ENCODE measurements at regions not wholly inside any gene's neighbourhood (a gene's known extent, or its start where the extent isn't known, plus 50 kb on each side); places are given as distances from the start of the nearest gene placed in this dataset.

DNA sequence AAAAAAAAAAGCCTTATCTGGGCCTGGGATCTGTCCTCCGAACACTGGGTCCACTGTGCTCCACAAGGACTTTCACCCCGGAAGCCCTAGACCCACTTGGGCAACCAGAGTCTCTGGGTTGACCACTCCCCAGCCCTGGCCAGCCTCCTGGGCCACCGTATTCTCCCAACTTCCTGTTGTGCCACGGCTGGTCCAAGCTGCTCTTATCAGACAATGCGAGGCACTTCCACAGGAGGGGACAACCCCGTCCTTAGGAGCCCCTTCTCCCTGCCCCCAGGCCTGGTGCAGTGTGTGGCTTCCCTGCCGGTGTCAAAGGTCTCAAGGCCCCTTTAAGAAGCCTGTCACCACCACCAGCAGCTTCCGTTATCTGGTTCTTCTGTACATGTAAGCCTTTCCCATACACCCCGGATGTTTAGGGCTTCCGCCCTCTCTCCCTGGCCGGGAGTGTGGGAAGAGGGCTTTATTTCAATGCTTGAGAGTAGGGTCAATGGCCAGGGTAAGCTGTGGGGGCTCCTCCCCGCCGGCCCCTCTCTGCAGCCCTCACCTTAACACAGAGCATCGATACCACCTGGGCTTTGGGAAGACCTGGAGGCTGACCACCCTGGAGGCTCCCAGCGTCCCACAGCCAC lies 313.0 kb downstream of the SEC14L1 start (continued):
- TF ChIP-seq, protein P1, sequence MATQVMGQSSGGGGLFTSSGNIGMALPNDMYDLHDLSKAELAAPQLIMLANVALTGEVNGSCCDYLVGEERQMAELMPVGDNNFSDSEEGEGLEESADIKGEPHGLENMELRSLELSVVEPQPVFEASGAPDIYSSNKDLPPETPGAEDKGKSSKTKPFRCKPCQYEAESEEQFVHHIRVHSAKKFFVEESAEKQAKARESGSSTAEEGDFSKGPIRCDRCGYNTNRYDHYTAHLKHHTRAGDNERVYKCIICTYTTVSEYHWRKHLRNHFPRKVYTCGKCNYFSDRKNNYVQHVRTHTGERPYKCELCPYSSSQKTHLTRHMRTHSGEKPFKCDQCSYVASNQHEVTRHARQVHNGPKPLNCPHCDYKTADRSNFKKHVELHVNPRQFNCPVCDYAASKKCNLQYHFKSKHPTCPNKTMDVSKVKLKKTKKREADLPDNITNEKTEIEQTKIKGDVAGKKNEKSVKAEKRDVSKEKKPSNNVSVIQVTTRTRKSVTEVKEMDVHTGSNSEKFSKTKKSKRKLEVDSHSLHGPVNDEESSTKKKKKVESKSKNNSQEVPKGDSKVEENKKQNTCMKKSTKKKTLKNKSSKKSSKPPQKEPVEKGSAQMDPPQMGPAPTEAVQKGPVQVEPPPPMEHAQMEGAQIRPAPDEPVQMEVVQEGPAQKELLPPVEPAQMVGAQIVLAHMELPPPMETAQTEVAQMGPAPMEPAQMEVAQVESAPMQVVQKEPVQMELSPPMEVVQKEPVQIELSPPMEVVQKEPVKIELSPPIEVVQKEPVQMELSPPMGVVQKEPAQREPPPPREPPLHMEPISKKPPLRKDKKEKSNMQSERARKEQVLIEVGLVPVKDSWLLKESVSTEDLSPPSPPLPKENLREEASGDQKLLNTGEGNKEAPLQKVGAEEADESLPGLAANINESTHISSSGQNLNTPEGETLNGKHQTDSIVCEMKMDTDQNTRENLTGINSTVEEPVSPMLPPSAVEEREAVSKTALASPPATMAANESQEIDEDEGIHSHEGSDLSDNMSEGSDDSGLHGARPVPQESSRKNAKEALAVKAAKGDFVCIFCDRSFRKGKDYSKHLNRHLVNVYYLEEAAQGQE (IDR thresholded peaks at IDR 0.05; ENCODE audit: borderline replicate concordance in 1 of 2, low read depth in 1 of 2, low read length in 2 of 2), result peak in 1 of 2 experiments; percentile 46; a peak in 1 of 4 replicates
- TF ChIP-seq ZNF629 (CRISPR knock-in tag; conservative IDR thresholded peaks at IDR 0.05), result peak; percentile 70
- TF ChIP-seq, protein P2, sequence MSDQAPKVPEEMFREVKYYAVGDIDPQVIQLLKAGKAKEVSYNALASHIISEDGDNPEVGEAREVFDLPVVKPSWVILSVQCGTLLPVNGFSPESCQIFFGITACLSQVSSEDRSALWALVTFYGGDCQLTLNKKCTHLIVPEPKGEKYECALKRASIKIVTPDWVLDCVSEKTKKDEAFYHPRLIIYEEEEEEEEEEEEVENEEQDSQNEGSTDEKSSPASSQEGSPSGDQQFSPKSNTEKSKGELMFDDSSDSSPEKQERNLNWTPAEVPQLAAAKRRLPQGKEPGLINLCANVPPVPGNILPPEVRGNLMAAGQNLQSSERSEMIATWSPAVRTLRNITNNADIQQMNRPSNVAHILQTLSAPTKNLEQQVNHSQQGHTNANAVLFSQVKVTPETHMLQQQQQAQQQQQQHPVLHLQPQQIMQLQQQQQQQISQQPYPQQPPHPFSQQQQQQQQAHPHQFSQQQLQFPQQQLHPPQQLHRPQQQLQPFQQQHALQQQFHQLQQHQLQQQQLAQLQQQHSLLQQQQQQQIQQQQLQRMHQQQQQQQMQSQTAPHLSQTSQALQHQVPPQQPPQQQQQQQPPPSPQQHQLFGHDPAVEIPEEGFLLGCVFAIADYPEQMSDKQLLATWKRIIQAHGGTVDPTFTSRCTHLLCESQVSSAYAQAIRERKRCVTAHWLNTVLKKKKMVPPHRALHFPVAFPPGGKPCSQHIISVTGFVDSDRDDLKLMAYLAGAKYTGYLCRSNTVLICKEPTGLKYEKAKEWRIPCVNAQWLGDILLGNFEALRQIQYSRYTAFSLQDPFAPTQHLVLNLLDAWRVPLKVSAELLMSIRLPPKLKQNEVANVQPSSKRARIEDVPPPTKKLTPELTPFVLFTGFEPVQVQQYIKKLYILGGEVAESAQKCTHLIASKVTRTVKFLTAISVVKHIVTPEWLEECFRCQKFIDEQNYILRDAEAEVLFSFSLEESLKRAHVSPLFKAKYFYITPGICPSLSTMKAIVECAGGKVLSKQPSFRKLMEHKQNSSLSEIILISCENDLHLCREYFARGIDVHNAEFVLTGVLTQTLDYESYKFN (CRISPR knock-in tag; conservative IDR thresholded peaks at IDR 0.05), result peak; percentile 95
- TF ChIP-seq, protein P3, sequence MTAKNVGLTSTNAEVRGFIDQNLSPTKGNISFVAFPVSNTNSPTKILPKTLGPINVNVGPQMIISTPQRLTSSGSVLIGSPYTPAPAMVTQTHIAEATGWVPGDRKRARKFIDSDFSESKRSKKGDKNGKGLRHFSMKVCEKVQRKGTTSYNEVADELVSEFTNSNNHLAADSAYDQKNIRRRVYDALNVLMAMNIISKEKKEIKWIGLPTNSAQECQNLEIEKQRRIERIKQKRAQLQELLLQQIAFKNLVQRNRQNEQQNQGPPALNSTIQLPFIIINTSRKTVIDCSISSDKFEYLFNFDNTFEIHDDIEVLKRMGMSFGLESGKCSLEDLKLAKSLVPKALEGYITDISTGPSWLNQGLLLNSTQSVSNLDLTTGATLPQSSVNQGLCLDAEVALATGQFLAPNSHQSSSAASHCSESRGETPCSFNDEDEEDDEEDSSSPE (CRISPR knock-in tag; IDR thresholded peaks at IDR 0.05), result peak; percentile 50
- TF ChIP-seq TMF1 (CRISPR knock-in tag; IDR thresholded peaks at IDR 0.05; ENCODE audit: low read depth), result no peak
- TF ChIP-seq, protein P4, sequence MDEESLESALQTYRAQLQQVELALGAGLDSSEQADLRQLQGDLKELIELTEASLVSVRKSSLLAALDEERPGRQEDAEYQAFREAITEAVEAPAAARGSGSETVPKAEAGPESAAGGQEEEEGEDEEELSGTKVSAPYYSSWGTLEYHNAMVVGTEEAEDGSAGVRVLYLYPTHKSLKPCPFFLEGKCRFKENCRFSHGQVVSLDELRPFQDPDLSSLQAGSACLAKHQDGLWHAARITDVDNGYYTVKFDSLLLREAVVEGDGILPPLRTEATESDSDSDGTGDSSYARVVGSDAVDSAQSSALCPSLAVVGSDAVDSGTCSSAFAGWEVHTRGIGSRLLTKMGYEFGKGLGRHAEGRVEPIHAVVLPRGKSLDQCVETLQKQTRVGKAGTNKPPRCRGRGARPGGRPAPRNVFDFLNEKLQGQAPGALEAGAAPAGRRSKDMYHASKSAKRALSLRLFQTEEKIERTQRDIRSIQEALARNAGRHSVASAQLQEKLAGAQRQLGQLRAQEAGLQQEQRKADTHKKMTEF (CRISPR knock-in tag; IDR thresholded peaks at IDR 0.05), result peak; percentile 89
- peak; percentile 92 for TF ChIP-seq ZNF501 (CRISPR knock-in tag; IDR thresholded peaks at IDR 0.05)
- 0 out of 2 replicates have a peak, but pooled peaks have one; percentile 13 for TF ChIP-seq ZNF333 (CRISPR knock-in tag; IDR thresholded peaks at IDR 0.05; ENCODE audit: borderline replicate concordance)
- TF ChIP-seq ZSCAN29 (CRISPR knock-in tag; conservative IDR thresholded peaks at IDR 0.05), result peak; percentile 82
- no peak; the same call in 1 of the 2 replicates for TF ChIP-seq KLF15 (CRISPR knock-in tag; IDR thresholded peaks at IDR 0.05; ENCODE audit: borderline replicate concordance)
- TF ChIP-seq NFRKB (IDR thresholded peaks at IDR 0.05), result no peak
- TF ChIP-seq, protein P5, sequence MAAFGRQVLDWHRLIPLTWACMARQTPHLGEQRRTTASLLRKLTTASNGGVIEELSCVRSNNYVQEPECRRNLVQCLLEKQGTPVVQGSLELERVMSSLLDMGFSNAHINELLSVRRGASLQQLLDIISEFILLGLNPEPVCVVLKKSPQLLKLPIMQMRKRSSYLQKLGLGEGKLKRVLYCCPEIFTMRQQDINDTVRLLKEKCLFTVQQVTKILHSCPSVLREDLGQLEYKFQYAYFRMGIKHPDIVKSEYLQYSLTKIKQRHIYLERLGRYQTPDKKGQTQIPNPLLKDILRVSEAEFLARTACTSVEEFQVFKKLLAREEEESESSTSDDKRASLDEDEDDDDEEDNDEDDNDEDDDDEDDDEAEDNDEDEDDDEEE (CRISPR knock-in tag; IDR thresholded peaks at IDR 0.05), result peak; percentile 5; the same call in 1 of the 2 replicates
- TF ChIP-seq ADNP (CRISPR knock-in tag; IDR thresholded peaks at IDR 0.05), result no peak
- TF ChIP-seq TARDBP (CRISPR knock-in tag; IDR thresholded peaks at IDR 0.05), result peak; percentile 88; the same call in 1 of the 2 replicates
- TF ChIP-seq JUND (CRISPR knock-in tag; IDR thresholded peaks at IDR 0.05), result no peak; the same call in 1 of the 2 replicates
- peak; percentile 23 to 78; a peak in 3 of 4 replicates for TF ChIP-seq EP300 (IDR thresholded peaks at IDR 0.05; ENCODE audit: low read depth in 2 of 2, low read length in 2 of 2)
- TF ChIP-seq EP300 (CRISPR knock-in tag; IDR thresholded peaks at IDR 0.05; ENCODE audit: borderline replicate concordance), result peak; percentile 79; the same call in 1 of the 2 replicates
- TF ChIP-seq ZNF790 (CRISPR knock-in tag; IDR thresholded peaks at IDR 0.05; ENCODE audit: borderline replicate concordance), result 0 out of 2 replicates have a peak, but pooled peaks have one; percentile 9
- peak; percentile 62 for TF ChIP-seq ZMAT3 (CRISPR knock-in tag; conservative IDR thresholded peaks at IDR 0.05)

Data from HepG2 (cell line).